Astrocyte of the spinal cord (primary cell): ENCODE measurements at regions not wholly inside any gene's neighbourhood (a gene's known extent, or its start where the extent isn't known, plus 50 kb on each side); places are given as distances from the start of the nearest gene placed in this dataset.
A peak's percentile ranks its signal among the peaks of the same experiment; 100 is the strongest.
"Not testable (repeated sequence)": the region's sequence is repeated elsewhere in the genome, so short reads cannot be mapped to it uniquely, and the experiment has no call there.

ENCODE experiments used
- DNase-seq: peaks from one replicate; pipeline ENCODE4 v3.0.0; 2011; ENCODE audit warnings: low read depth, low spot score
- H3K4me3 ChIP-seq: 2 replicates; pipeline ENCODE4 v1.5.1; 2011; ENCODE audit warnings: low read depth, mild to moderate bottlenecking, low read length, moderate library complexity
- in situ Hi-C: cut with HindIII; loops from 2 replicates; pipeline ENCODE4 v1.10.0; 2017; ENCODE audit warnings: low sequenced_read_pairs
- TF ChIP-seq, protein P1 (sequence below): IDR thresholded peaks from 2 replicates; pipeline ENCODE4 v1.5.1; 2012; ENCODE audit warnings: low read depth, mild to moderate bottlenecking, low read length, inconsistent platforms

DNA sequence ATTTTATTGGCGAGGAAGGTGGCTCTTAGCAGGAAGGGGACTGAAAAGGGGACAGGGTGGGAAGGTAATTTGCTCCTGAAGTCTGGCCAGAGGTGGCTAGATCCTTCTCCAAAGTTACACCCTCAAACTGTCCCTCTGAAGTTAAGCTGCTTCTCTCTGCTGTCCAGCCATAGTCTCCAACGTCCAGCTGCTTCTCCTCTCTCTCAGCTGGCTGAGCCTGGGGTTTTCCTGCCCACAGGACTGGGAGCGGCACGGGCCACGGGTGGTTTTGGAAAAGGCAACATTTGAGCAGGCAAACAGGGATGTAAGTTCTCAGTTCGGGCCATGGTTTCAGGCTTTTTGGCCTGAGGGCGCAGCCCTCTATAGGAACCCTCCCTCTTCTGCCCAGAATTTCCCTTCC, 128.3 kb downstream of the YIPF5 start:
- H3K4me3 ChIP-seq, result no peak overlapping the region
- DNase-seq, result no peak
- TF ChIP-seq, protein P1, sequence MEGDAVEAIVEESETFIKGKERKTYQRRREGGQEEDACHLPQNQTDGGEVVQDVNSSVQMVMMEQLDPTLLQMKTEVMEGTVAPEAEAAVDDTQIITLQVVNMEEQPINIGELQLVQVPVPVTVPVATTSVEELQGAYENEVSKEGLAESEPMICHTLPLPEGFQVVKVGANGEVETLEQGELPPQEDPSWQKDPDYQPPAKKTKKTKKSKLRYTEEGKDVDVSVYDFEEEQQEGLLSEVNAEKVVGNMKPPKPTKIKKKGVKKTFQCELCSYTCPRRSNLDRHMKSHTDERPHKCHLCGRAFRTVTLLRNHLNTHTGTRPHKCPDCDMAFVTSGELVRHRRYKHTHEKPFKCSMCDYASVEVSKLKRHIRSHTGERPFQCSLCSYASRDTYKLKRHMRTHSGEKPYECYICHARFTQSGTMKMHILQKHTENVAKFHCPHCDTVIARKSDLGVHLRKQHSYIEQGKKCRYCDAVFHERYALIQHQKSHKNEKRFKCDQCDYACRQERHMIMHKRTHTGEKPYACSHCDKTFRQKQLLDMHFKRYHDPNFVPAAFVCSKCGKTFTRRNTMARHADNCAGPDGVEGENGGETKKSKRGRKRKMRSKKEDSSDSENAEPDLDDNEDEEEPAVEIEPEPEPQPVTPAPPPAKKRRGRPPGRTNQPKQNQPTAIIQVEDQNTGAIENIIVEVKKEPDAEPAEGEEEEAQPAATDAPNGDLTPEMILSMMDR, result no peak
- in situ Hi-C loops, result no loop called here

DNA sequence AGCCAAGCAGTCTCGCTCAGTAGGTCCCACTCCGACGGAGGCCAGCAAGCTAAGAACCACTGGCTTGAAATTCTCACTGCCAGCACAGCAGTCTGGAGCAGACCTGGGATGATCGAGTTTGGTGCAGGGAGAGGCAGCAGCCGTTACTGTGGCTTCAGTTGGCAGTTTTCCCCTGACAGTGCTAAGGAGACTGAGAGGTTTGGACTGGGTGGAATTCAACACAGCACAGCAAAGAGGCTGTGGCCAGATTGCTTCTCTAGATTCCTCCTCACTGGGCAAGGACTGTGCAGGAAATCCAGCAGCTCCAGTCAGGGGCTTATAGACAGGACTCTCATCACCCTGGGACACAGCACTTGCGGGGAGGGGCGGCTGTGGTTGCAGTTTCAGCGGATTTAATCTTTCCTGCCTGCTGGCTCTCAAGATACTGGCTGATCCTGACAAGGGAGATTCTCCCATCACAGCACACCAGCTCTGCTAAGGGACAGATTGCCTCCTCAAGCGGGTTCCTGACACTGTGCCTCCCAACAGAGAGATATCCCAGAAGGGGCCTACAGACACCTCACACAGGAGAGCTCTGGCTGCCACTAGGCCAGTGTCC, 122.1 kb downstream of the YIPF5 start:
- in situ Hi-C loops, result no loop called here
- DNase-seq, result no peak
- H3K4me3 ChIP-seq, result no peak overlapping the region
- TF ChIP-seq, protein P1, result no peak

DNA sequence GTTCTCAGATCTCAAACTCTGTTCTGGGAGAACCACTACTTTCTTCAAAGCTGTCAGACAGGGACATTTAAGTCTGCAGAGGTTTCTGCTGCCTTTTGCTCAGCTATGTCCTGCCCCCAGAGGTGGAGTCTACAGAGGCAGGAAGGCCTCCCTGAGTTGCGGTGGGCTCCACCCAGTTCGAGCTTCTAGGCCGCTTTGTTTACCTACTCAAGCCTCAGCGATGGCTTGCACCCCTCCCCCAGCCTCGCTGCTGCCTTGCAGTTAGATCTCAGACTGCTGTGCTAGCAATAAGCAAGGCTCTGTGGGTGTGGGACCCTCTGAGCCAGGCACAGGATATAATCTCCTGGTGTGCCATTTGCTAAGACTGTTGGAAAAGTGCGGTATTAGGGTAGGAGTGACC, 115.1 kb downstream of the YIPF5 start:
- in situ Hi-C loops, H3K4me3 ChIP-seq, DNase-seq: not testable (repeated sequence)

DNA sequence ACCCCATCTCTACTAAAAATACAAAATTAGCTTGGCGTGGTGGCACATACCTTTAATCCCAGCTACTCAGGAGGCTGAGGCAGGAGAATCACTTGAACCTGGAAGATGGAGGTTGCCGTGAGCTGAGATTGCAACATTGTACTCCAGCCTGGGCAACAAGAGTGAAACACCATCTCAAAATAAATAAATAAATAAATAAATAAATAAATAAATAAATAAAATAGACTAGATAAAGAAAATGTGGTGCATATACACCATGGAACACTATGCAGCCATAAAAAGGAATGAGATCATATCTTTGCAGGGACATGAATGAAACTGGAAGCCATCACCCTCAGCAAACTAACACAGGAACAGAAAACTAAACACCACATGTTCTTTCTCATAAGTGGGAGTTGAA, 110.4 kb downstream of the YIPF5 start:
- H3K4me3 ChIP-seq, in situ Hi-C loops, DNase-seq: not testable (repeated sequence)

DNA sequence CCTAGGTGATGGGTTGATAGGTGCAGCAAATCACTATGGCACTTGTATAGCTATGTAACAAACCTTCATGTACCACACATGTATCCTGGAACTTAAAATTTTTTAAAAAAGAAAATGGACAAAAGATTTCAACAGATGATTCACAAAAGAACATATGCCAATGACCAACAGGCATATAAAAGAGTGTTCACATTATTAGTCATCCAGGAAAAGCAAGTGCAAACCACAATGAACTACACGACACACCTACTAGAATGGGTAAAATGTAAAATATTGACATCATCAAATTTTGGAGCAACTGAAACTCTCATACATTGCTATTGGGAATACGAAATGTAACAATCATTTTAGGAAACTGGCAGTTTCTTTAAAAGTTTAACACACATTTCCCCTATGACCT, 109.9 kb downstream of the YIPF5 start:
- peak; percentile 26 for DNase-seq
- TF ChIP-seq, protein P1, result no peak
- in situ Hi-C loops, result no loop called here
- no peak overlapping the region for H3K4me3 ChIP-seq

DNA sequence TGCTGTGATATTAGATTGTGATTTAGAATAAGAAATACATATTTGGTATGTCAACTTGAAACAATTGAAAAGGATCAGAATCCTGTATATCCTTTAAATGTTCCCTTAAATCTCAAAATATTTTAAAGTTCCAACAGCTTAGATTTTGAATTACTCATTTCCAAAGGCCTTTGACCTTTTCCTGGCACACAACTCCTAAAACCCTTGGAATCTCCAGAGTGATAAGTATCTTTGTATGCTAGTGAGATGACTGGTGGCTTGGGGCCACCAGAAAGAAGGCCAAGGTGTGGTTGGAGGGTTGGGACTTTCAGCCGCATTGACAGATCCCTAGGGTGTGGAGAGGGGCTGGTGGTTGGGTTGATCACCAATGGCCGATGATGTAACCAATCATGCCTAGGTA, 104.7 kb downstream of the YIPF5 start:
- TF ChIP-seq, protein P1, result no peak
- DNase-seq, result no peak
- in situ Hi-C loops, result no loop called here
- no peak overlapping the region for H3K4me3 ChIP-seq

DNA sequence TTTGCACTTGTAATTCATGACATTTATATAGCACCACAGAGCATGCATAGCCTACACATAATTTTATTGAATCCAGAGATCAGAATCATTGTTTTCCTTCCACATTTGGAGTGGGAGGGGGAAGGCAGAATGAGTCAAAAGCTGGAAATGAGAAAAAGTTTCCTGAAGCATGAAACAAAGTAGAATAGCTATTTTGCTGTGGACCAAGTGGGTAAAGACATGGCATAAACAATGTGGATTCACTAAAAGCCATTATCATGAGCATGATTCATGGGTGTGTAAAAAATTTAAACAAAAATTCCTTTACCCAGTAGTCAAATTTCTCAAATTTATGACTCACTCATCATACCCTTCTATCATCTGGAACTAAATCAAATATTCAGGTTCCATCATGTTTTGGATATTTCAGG, 97.9 kb downstream of the YIPF5 start:
- TF ChIP-seq, protein P1, result no peak
- peak; percentile 46 for DNase-seq
- no peak overlapping the region for H3K4me3 ChIP-seq
- in situ Hi-C loops, result no loop called here

DNA sequence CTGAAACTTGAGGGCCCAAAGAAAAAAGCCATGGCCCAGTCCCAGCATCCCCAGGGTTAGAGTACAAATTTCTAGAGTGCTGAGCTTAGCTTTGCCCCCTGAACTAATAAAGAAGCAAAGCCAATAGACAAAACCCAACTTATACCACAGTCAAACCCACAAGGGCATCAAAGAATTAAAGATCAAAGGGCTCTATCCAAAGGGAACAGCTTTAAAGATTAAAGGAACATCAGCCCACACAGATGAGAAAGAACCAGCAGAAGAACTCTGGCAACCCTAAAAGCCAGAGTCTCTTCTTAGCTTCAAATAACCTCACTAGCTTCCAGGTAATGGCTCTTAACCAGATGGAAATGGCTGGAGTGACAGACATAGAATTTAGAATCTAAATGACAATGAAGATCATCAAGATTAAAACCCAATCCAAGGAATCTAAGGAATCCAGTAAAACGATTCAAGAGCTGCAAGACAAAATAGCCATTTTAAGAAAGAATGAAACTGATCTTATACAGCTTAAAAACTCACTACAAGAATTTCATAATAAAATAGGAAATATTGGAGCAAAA, 93.9 kb downstream of the YIPF5 start:
- TF ChIP-seq, protein P1, result no peak
- in situ Hi-C loops, result no loop called here

More for the DNA sequence above, 93.9 kb downstream of the YIPF5 start:
- DNase-seq, result no peak
- H3K4me3 ChIP-seq, result no peak overlapping the region
